B cell (primary cell): ENCODE measurements at regions not wholly inside any gene's neighbourhood (a gene's known extent, or its start where the extent isn't known, plus 50 kb on each side); places are given as distances from the start of the nearest gene placed in this dataset.
"Not testable (repeated sequence)": the region's sequence is repeated elsewhere in the genome, so short reads cannot be mapped to it uniquely, and the experiment has no call there.

Experiments used
- ATAC-seq: fragments of 200-7000 bp; cut with Tn5 transposase; one replicate; pipeline ENCODE4 v1.10.0; 2021; ENCODE audit warnings: low read depth, mild to moderate bottlenecking, moderate number of reproducible peaks, moderate library complexity
- CTCF ChIA-PET: fragments of 350-600 bp; sonication (Branson Sonifier 250); formaldehyde crosslinking; loops from one replicate; lab custom pipeline; 2021; ENCODE audit warnings: antibody characterized with exemption, inconsistent platforms; lab: Charles Lee
- POLR2A ChIA-PET: fragments of 350-600 bp; sonication (Branson Sonifier 250); formaldehyde crosslinking; loops from one replicate; lab custom pipeline; 2021; ENCODE audit warnings: antibody characterized with exemption; lab: Charles Lee
- DNase-seq: peaks from one replicate; pipeline ENCODE4 v3.0.0; 2013
- H2AFZ ChIP-seq: 2 replicates; pipeline ENCODE4 v1.6.1; 2012; ENCODE audit warnings: mild to moderate bottlenecking, low read depth, low read length; ENCODE audit not compliant: insufficient read depth, poor library complexity, severe bottlenecking
- H3K27ac ChIP-seq, 2 donors: 1 replicate in 1 of 2; 2 replicates in 1 of 2; pipeline ENCODE4 v1.5.1; 2012 to 2013; ENCODE audit warnings: low read length in 2 of 2, mild to moderate bottlenecking in 2 of 2, moderate library complexity in 1 of 2
- H3K27me3 ChIP-seq, 4 experiments: fragments of 200-600 bp in 1 of 4; sonication (generic) in 1 of 4; replicated peaks in 1 of 4; 1 replicate in 2 of 4; 2 replicates in 2 of 4; pipeline versions ENCODE4 v1.6.1 to v1.7.0; 2013 to 2016; ENCODE audit warnings: low read length in 3 of 4, mild to moderate bottlenecking in 2 of 4, mixed read lengths in 1 of 4, moderate library complexity in 1 of 4; ENCODE audit not compliant: insufficient read depth in 4 of 4, control insufficient read depth in 3 of 4; ENCODE audit errors: control extremely low read depth in 1 of 4
- H3K36me3 ChIP-seq, 2 experiments: replicated peaks in 1 of 2; 1 replicate in 1 of 2; 2 replicates in 1 of 2; pipeline versions ENCODE4 v1.6.1 to v1.7.1; 2013; ENCODE audit warnings: low read length in 1 of 2; ENCODE audit not compliant: insufficient read depth in 2 of 2, control insufficient read depth in 1 of 2; ENCODE audit errors: control extremely low read depth in 1 of 2, extremely low read depth in 1 of 2
- H3K4me1 ChIP-seq, 2 donors: fragments of 200-600 bp in 1 of 2; sonication (generic) in 1 of 2; 1 replicate in 1 of 2; 2 replicates in 1 of 2; pipeline versions ENCODE4 v1.5.1 to v1.6.1; 2013 to 2017; ENCODE audit warnings: low read length in 2 of 2; ENCODE audit not compliant: control insufficient read depth in 2 of 2, insufficient read depth in 2 of 2
- H3K4me2 ChIP-seq: replicated peaks from 2 replicates; pipeline ENCODE3; 2012; ENCODE audit warnings: mild to moderate bottlenecking, low read depth, low read length; ENCODE audit not compliant: poor library complexity, severe bottlenecking
- H3K4me3 ChIP-seq, 5 experiments: fragments of 200-600 bp in 1 of 5; sonication (generic) in 1 of 5; 1 replicate in 3 of 5; 2 replicates in 2 of 5; pipeline versions ENCODE4 v1.5.1 to v1.7.0; 2011 to 2016; ENCODE audit warnings: low read length in 4 of 5, mild to moderate bottlenecking in 4 of 5, low read depth in 2 of 5, control low read depth in 1 of 5, moderate library complexity in 1 of 5; ENCODE audit not compliant: insufficient read depth in 1 of 5; ENCODE audit errors: control extremely low read depth in 1 of 5, extremely low read depth in 1 of 5
- H3K79me2 ChIP-seq: fragments of 200-600 bp; sonication (generic); one replicate; pipeline ENCODE4 v1.6.0; 2016; ENCODE audit warnings: low read length; ENCODE audit not compliant: control insufficient read depth, insufficient read depth
- H3K9ac ChIP-seq: fragments of 200-600 bp; sonication (generic); 2 replicates; pipeline ENCODE4 v1.6.1; 2017; ENCODE audit warnings: mild to moderate bottlenecking, low read length, moderate library complexity
- H3K9me3 ChIP-seq, 3 donors: one replicate each; pipeline versions ENCODE4 v1.6.1 to v1.7.1; 2013; ENCODE audit warnings: low read length in 2 of 3; ENCODE audit not compliant: control insufficient read depth in 2 of 3, insufficient read depth in 1 of 3; ENCODE audit errors: control extremely low read depth in 1 of 3
- H4K20me1 ChIP-seq: 2 replicates; pipeline ENCODE4 v1.6.0; 2012; ENCODE audit warnings: mild to moderate bottlenecking, low read length; ENCODE audit not compliant: insufficient read depth, control insufficient read depth, poor library complexity, severe bottlenecking
- H3K27ac Mint-ChIP-seq: one replicate; pipeline ENCODE4 v1.8.0; 2021; ENCODE audit warnings: mixed read lengths
- H3K27me3 Mint-ChIP-seq: one replicate; pipeline ENCODE4 v1.8.0; 2021; ENCODE audit warnings: mixed read lengths
- H3K4me1 Mint-ChIP-seq: one replicate; pipeline ENCODE4 v1.8.0; 2021; ENCODE audit warnings: mixed read lengths
- H3K4me3 Mint-ChIP-seq: one replicate; pipeline ENCODE4 v1.8.0; 2021; ENCODE audit warnings: mixed read lengths
- H3K9me3 Mint-ChIP-seq: one replicate; pipeline ENCODE4 v1.8.0; 2022; ENCODE audit warnings: mixed read lengths; ENCODE audit not compliant: insufficient read depth
- EZH2 ChIP-seq: IDR thresholded peaks from 2 replicates; pipeline ENCODE4 v1.6.1; 2012; ENCODE audit warnings: borderline replicate concordance, low read depth, mild to moderate bottlenecking, moderate library complexity, low read length; ENCODE audit not compliant: insufficient read depth, poor library complexity, severe bottlenecking
- WGBS: methylation state at CpG from one replicate; pipeline ENCODE4 v1.1.5; 2013; ENCODE audit warnings: missing lambda C conversion rate; ENCODE audit not compliant: insufficient coverage; 5-methylcytosine and 5-hydroxymethylcytosine counted together
- intact Hi-C: fragments of 100-400 bp; cut with micrococcal nuclease; formaldehyde crosslinking; loops from one replicate; pipeline ENCODE4 v1.10.0; 2022
- TF ChIP-seq, protein P1 (sequence below): fragments of 200-600 bp; IDR thresholded peaks from one replicate; pipeline ENCODE4 v1.8.0; 2022; ENCODE audit warnings: antibody characterized with exemption, mild to moderate bottlenecking

DNA sequence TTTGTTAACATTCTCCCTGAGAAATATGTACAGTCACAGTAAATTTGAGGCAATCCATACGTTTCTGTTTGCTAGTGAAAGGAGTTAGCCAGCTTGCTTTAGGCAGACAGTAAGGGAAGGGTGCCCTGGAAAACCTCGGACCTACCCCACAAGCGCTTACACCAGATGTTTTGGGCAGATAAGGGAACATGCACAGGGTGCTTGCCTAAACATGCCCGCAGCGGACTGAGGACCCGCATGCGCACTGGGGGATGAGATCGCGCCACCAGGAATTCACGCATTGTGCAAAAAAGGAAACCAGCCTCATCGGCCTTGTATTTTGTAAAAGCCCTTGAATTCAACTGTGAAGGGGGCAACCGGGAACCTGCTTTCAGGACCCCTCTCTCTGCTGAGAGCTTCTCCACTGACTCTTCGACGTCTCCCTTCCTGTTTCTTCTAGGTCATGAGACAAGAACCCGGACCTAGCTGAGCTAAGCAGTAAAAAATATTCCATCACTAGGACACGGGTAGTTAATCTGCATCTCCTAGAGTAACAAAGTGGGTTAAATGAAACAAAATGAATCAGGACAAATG is 1399.2 kb upstream of the ATXN8OS start:
- no peak overlapping the region for H3K9ac ChIP-seq
- CTCF ChIA-PET: no interaction called here
- H3K27me3 Mint-ChIP-seq: no peaks in the 10 kb centered on the region
- no peaks in the 10 kb centered on the region for H3K27me3 ChIP-seq
- H3K4me1 ChIP-seq: no peaks in the 10 kb centered on the region
- H3K4me2 ChIP-seq: no peak overlapping the region
- no peaks in the 10 kb centered on the region for H3K36me3 ChIP-seq
- WGBS: 97% methylated on average over 11 of the region's 16 CpGs
- no peaks in the 10 kb centered on the region for H3K79me2 ChIP-seq
- POLR2A ChIA-PET: no interaction called here
- no peak overlapping the region for H2AFZ ChIP-seq
- intact Hi-C loops: no loop called here
- H3K27ac Mint-ChIP-seq: no peak overlapping the region
- no peak overlapping the region for H3K27ac ChIP-seq
- no peaks in the 10 kb centered on the region for H4K20me1 ChIP-seq
- H3K4me1 Mint-ChIP-seq: no peaks in the 10 kb centered on the region
- TF ChIP-seq, protein P1, sequence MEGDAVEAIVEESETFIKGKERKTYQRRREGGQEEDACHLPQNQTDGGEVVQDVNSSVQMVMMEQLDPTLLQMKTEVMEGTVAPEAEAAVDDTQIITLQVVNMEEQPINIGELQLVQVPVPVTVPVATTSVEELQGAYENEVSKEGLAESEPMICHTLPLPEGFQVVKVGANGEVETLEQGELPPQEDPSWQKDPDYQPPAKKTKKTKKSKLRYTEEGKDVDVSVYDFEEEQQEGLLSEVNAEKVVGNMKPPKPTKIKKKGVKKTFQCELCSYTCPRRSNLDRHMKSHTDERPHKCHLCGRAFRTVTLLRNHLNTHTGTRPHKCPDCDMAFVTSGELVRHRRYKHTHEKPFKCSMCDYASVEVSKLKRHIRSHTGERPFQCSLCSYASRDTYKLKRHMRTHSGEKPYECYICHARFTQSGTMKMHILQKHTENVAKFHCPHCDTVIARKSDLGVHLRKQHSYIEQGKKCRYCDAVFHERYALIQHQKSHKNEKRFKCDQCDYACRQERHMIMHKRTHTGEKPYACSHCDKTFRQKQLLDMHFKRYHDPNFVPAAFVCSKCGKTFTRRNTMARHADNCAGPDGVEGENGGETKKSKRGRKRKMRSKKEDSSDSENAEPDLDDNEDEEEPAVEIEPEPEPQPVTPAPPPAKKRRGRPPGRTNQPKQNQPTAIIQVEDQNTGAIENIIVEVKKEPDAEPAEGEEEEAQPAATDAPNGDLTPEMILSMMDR: no peak
- no peak for TF ChIP-seq EZH2
- H3K9me3 ChIP-seq: peaks cover 0 to 5% (median 0%) of the 10 kb centered on the region in 3 donors
- no peak overlapping the region for H3K4me3 Mint-ChIP-seq
- peaks cover 8% of the 10 kb centered on the region for H3K9me3 Mint-ChIP-seq
- no peak for ATAC-seq
- no peak overlapping the region for H3K4me3 ChIP-seq
- no peak for DNase-seq

DNA sequence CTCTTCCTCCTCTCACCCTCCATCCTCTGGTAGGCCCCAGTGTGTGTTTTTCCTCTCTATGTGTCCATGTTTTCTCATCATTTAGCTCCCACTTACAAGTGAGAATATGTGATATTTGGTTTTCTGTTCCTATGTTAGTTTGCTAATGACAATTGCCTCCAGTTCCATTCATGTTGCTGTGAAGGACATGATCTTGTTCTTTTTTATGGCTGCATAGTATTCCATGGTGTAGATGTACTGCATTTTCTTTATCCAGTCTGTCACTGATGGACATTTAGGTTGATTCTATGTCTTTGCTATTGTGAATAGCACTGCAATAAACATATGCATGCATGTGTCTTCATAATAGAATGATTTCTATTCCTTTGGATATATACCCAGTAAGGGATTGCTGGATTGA is 1401.6 kb upstream of the ATXN8OS start:
- DNase-seq, H3K4me1 ChIP-seq, H4K20me1 ChIP-seq, intact Hi-C loops, H3K4me3 Mint-ChIP-seq, H3K4me2 ChIP-seq, H3K36me3 ChIP-seq, CTCF ChIA-PET, H3K27me3 Mint-ChIP-seq, H3K27me3 ChIP-seq, H3K9me3 Mint-ChIP-seq, H3K9ac ChIP-seq, POLR2A ChIA-PET, H3K4me1 Mint-ChIP-seq, H3K27ac ChIP-seq, H3K79me2 ChIP-seq, H3K4me3 ChIP-seq, H3K27ac Mint-ChIP-seq, ATAC-seq, H2AFZ ChIP-seq, H3K9me3 ChIP-seq: not testable (repeated sequence)
